ENCODE measurements at regions not wholly inside any gene's neighbourhood (a gene's known extent, or its start where the extent isn't known, plus 50 kb on each side); places are given as distances from the start of the nearest gene placed in this dataset.
"Not testable (repeated sequence)": the region's sequence is repeated elsewhere in the genome, so short reads cannot be mapped to it uniquely, and the experiment has no call there.

- in situ Hi-C loops (cut with MboI; ENCODE audit: low sequenced_read_pairs in 4 of 4): no loop called here
- H3K36me3 ChIP-seq: no peaks in the 10 kb centered on the region
Measured at GRCh38 chr5:101327816-101328215, 424.7 kb upstream of the ST8SIA4 start.

GRCh38 chr5:101326766-101327165, 423.7 kb upstream of the ST8SIA4 start:
- DNase-seq (no peak), ATAC-seq (no peak)
- Histone ChIP-seq H3K4me3 (no peak overlapping the region), H3K9me3 (no peaks in the 10 kb centered on the region), H3K4me1 (no peaks in the 10 kb centered on the region), H3K27ac (no peak overlapping the region), H3K36me3 (no peaks in the 10 kb centered on the region), H3K27me3 (no peaks in the 10 kb centered on the region)
- intact Hi-C loops (cut with DNase I; ENCODE audit: low total_unique reads) (no loop called here), in situ Hi-C loops (cut with MboI; ENCODE audit: low sequenced_read_pairs in 4 of 4) (no loop called here)
- TF ChIP-seq POLR2A (IDR thresholded peaks at IDR 0.05) (no peak), CTCF (IDR thresholded peaks at IDR 0.05 in 4 of 5, conservative IDR thresholded peaks at IDR 0.05 in 1 of 5) (no peak)

More at GRCh38 chr5:101327816-101328215, 424.7 kb upstream of the ST8SIA4 start:
- no peak overlapping the region for H3K27ac ChIP-seq
- intact Hi-C loops (cut with DNase I; ENCODE audit: low total_unique reads): no loop called here
- ATAC-seq: no peak
- no peak for DNase-seq
- H3K4me1 ChIP-seq: no peaks in the 10 kb centered on the region
- TF ChIP-seq CTCF (IDR thresholded peaks at IDR 0.05 in 4 of 5, conservative IDR thresholded peaks at IDR 0.05 in 1 of 5): no peak
- TF ChIP-seq POLR2A (IDR thresholded peaks at IDR 0.05): no peak
- no peak overlapping the region for H3K4me3 ChIP-seq
- no peaks in the 10 kb centered on the region for H3K27me3 ChIP-seq
- H3K9me3 ChIP-seq: no peaks in the 10 kb centered on the region

GRCh38 chr5:101316401-101316800, 413.3 kb upstream of the ST8SIA4 start:
- DNase-seq, H3K36me3 ChIP-seq: not testable (repeated sequence)

GRCh38 chr5:101306391-101307137, 403.5 kb upstream of the ST8SIA4 start:
- Histone ChIP-seq H3K4me1 (no peaks in the 10 kb centered on the region), H3K9me3 (no peaks in the 10 kb centered on the region), H3K27me3 (no peaks in the 10 kb centered on the region), H3K36me3 (no peaks in the 10 kb centered on the region), H3K4me3 (no peak overlapping the region), H3K27ac (no peak overlapping the region)
- in situ Hi-C loops (cut with MboI; ENCODE audit: low sequenced_read_pairs in 4 of 4) (no loop called here), intact Hi-C loops (cut with DNase I; ENCODE audit: low total_unique reads) (no loop called here)
- TF ChIP-seq POLR2A (IDR thresholded peaks at IDR 0.05): no peak
- TF ChIP-seq CTCF (IDR thresholded peaks at IDR 0.05 in 4 of 5, conservative IDR thresholded peaks at IDR 0.05 in 1 of 5): no peak
- ATAC-seq (no peak), DNase-seq (no peak)

More at GRCh38 chr5:101316401-101316800, 413.3 kb upstream of the ST8SIA4 start:
- H3K9me3 ChIP-seq; H3K27me3 ChIP-seq; H3K27ac ChIP-seq; H3K4me3 ChIP-seq; in situ Hi-C loops (cut with MboI; ENCODE audit: low sequenced_read_pairs in 4 of 4); intact Hi-C loops (cut with DNase I; ENCODE audit: low total_unique reads); ATAC-seq; H3K4me1 ChIP-seq: not testable (repeated sequence)

GRCh38 chr5:101296477-101296876, 393.4 kb upstream of the ST8SIA4 start:
- TF ChIP-seq CTCF (IDR thresholded peaks at IDR 0.05 in 4 of 5, conservative IDR thresholded peaks at IDR 0.05 in 1 of 5) (no peak), POLR2A (IDR thresholded peaks at IDR 0.05) (no peak)
- no peak for DNase-seq
- no peaks in the 10 kb centered on the region for H3K27me3 ChIP-seq
- H3K36me3 ChIP-seq: no peaks in the 10 kb centered on the region
- intact Hi-C loops (cut with DNase I; ENCODE audit: low total_unique reads) (no loop called here), in situ Hi-C loops (cut with MboI; ENCODE audit: low sequenced_read_pairs in 4 of 4) (no loop called here)
- H3K27ac ChIP-seq: no peak overlapping the region
- H3K9me3 ChIP-seq: no peaks in the 10 kb centered on the region
- H3K4me1 ChIP-seq: no peaks in the 10 kb centered on the region
- no peak for ATAC-seq
- H3K4me3 ChIP-seq: no peak overlapping the region
